ENCODE measurements at regions not wholly inside any gene's neighbourhood (a gene's known extent, or its start where the extent isn't known, plus 50 kb on each side); places are given as distances from the start of the nearest gene placed in this dataset.

DNA sequence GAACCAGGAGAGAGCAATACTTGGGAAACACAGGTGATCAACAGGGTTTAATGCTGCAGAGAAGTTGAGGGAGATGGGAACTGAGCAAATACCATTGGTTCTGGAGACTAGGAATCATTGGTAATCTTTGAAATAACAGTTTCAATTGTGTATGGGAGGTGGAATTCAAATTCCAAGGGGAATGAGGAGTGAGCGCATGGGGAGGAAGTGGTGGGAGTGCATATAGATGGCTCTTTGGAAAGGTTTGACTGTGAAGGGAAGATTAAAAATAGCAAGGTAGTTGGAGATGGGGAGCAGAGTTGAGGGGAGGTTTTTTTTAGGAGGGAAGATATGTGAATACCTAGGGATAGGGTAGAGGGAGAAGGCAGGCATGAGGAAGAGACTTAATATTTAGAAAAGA lies 51.1 kb upstream of the ROPN1 start:
- H3K4me2 ChIP-seq (ENCODE audit: low read depth, low read length, poor library complexity, severe bottlenecking), result no peak overlapping the region
- H3K36me3 ChIP-seq (ENCODE audit: insufficient read depth, low read length), result no peaks in the 10 kb centered on the region
- H3K9me3 ChIP-seq (ENCODE audit: insufficient read depth, low read depth, low read length), result no peaks in the 10 kb centered on the region
- no peaks in the 10 kb centered on the region for H3K79me2 ChIP-seq (ENCODE audit: insufficient read depth, low read length)
- H3K9ac ChIP-seq (ENCODE audit: low read depth, low read length, poor library complexity, severe bottlenecking), result no peak overlapping the region
- no peaks in the 10 kb centered on the region for H3K9me2 ChIP-seq (replicated peaks; ENCODE audit: low read depth, low read length)
- no peak overlapping the region for H2AFZ ChIP-seq (ENCODE audit: low read length)
- H3K27me3 ChIP-seq (ENCODE audit: insufficient read depth, low read length, poor library complexity, severe bottlenecking), result no peaks in the 10 kb centered on the region
- no peaks in the 10 kb centered on the region for H3F3A ChIP-seq (ENCODE audit: low read depth)
- H3K4me1 ChIP-seq (ENCODE audit: insufficient read depth, low read length, poor library complexity, severe bottlenecking), result no peaks in the 10 kb centered on the region
- no peaks in the 10 kb centered on the region for H4K20me1 ChIP-seq (ENCODE audit: insufficient read depth, low read length, poor library complexity, severe bottlenecking)
- H3K4me3 ChIP-seq (ENCODE audit: low read length, poor library complexity, severe bottlenecking), result no peak overlapping the region
- TF ChIP-seq, protein P1, sequence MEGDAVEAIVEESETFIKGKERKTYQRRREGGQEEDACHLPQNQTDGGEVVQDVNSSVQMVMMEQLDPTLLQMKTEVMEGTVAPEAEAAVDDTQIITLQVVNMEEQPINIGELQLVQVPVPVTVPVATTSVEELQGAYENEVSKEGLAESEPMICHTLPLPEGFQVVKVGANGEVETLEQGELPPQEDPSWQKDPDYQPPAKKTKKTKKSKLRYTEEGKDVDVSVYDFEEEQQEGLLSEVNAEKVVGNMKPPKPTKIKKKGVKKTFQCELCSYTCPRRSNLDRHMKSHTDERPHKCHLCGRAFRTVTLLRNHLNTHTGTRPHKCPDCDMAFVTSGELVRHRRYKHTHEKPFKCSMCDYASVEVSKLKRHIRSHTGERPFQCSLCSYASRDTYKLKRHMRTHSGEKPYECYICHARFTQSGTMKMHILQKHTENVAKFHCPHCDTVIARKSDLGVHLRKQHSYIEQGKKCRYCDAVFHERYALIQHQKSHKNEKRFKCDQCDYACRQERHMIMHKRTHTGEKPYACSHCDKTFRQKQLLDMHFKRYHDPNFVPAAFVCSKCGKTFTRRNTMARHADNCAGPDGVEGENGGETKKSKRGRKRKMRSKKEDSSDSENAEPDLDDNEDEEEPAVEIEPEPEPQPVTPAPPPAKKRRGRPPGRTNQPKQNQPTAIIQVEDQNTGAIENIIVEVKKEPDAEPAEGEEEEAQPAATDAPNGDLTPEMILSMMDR (conservative IDR thresholded peaks at IDR 0.05; ENCODE audit: low read length), result no peak
- TF ChIP-seq EZH2phosphoT487 (IDR thresholded peaks at IDR 0.05; ENCODE audit: borderline replicate concordance), result no peak

DNA sequence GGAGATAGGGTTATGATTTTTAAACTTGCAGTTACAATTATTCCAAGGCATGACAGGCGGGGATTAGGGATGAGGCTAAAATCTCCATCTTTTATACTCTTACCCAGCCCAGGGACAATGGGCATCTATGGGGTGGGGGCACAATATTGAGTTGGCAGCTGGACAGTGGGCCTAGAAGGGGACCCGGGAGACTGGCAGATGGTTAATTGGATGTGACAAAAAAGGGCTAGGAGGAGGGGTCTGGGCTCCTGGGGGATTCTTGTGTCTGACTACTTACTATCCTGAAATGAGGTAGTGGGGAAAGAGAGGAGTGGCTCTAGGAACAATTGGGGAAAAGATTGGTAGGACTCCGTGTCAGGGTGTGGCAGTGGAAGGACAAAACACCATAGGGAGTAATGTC lies 53.0 kb upstream of the ROPN1 start:
- H3F3A ChIP-seq (ENCODE audit: low read depth), result no peaks in the 10 kb centered on the region
- H3K9me3 ChIP-seq (ENCODE audit: insufficient read depth, low read depth, low read length), result no peaks in the 10 kb centered on the region
- no peak overlapping the region for H3K4me3 ChIP-seq (ENCODE audit: low read length, poor library complexity, severe bottlenecking)
- no peaks in the 10 kb centered on the region for H3K79me2 ChIP-seq (ENCODE audit: insufficient read depth, low read length)
- H3K9me2 ChIP-seq (replicated peaks; ENCODE audit: low read depth, low read length), result no peaks in the 10 kb centered on the region
- H3K36me3 ChIP-seq (ENCODE audit: insufficient read depth, low read length), result no peaks in the 10 kb centered on the region
- H4K20me1 ChIP-seq (ENCODE audit: insufficient read depth, low read length, poor library complexity, severe bottlenecking), result no peaks in the 10 kb centered on the region
- no peaks in the 10 kb centered on the region for H3K4me1 ChIP-seq (ENCODE audit: insufficient read depth, low read length, poor library complexity, severe bottlenecking)
- no peak overlapping the region for H3K4me2 ChIP-seq (ENCODE audit: low read depth, low read length, poor library complexity, severe bottlenecking)
- H3K27me3 ChIP-seq (ENCODE audit: insufficient read depth, low read length, poor library complexity, severe bottlenecking), result no peaks in the 10 kb centered on the region
- H3K9ac ChIP-seq (ENCODE audit: low read depth, low read length, poor library complexity, severe bottlenecking), result no peak overlapping the region
- H2AFZ ChIP-seq (ENCODE audit: low read length), result no peak overlapping the region
- TF ChIP-seq EZH2phosphoT487 (IDR thresholded peaks at IDR 0.05; ENCODE audit: borderline replicate concordance), result no peak
- TF ChIP-seq, protein P1 (conservative IDR thresholded peaks at IDR 0.05; ENCODE audit: low read length), result no peak

DNA sequence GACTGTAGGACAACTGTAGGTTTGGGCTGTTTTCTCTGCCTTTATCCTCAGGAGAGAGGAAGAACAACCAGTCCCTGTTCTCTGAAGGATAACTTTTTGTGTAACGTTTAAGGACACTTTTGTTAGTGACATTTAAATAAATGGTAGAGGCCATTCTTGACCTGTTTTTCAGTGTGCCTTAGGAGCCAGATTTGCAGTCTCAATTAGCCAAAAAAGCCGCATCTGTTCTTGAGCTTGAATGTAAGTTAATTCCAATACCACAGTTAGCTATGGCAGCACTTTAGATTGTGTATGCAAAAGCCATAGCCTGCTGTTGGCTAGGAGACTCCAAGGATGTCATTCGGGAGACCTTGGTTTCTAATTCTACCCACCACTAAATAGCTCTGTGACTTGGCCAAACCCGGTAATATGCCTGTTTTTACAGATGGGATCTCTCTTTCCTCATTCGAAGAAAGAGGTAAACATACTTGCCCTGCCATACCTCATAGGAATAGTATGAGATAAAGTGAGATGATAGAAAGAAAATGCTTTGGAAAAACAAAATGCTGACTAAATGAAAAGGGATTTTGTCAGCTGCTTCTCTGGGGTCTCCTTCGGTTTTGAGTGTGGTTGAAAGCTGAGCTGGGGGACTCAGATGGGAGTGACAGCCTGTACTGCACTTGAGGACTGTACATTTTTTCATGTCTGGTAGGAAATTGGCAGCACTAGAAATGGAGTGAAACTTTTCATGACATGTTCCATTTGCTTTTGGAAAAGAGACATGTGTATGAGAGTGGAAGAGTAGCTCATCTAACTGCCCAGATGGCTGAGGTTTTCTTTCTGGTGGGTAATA lies 57.3 kb upstream of the ROPN1 start:
- Histone ChIP-seq H3F3A (ENCODE audit: low read depth) (no peaks in the 10 kb centered on the region), H3K9me3 (ENCODE audit: insufficient read depth, low read depth, low read length) (no peaks in the 10 kb centered on the region)

More for the DNA sequence above, 57.3 kb upstream of the ROPN1 start:
- TF ChIP-seq, protein P1 (conservative IDR thresholded peaks at IDR 0.05; ENCODE audit: low read length), result no peak
- no peak for TF ChIP-seq EZH2phosphoT487 (IDR thresholded peaks at IDR 0.05; ENCODE audit: borderline replicate concordance)
- Histone ChIP-seq H2AFZ (ENCODE audit: low read length) (no peak overlapping the region), H4K20me1 (ENCODE audit: insufficient read depth, low read length, poor library complexity, severe bottlenecking) (no peaks in the 10 kb centered on the region), H3K9ac (ENCODE audit: low read depth, low read length, poor library complexity, severe bottlenecking) (no peak overlapping the region), H3K9me2 (replicated peaks; ENCODE audit: low read depth, low read length) (no peaks in the 10 kb centered on the region), H3K36me3 (ENCODE audit: insufficient read depth, low read length) (no peaks in the 10 kb centered on the region), H3K4me3 (ENCODE audit: low read length, poor library complexity, severe bottlenecking) (no peak overlapping the region), H3K79me2 (ENCODE audit: insufficient read depth, low read length) (no peaks in the 10 kb centered on the region), H3K27me3 (ENCODE audit: insufficient read depth, low read length, poor library complexity, severe bottlenecking) (no peaks in the 10 kb centered on the region), H3K4me1 (ENCODE audit: insufficient read depth, low read length, poor library complexity, severe bottlenecking) (peaks cover 5% of the 10 kb centered on the region), H3K4me2 (ENCODE audit: low read depth, low read length, poor library complexity, severe bottlenecking) (no peak overlapping the region)

All from Loucy (cell line).